ENCODE measurements at regions not wholly inside any gene's neighbourhood (a gene's known extent, or its start where the extent isn't known, plus 50 kb on each side); places are given as distances from the start of the nearest gene placed in this dataset.
A peak's percentile ranks its signal among the peaks of the same experiment; 100 is the strongest.

DNA sequence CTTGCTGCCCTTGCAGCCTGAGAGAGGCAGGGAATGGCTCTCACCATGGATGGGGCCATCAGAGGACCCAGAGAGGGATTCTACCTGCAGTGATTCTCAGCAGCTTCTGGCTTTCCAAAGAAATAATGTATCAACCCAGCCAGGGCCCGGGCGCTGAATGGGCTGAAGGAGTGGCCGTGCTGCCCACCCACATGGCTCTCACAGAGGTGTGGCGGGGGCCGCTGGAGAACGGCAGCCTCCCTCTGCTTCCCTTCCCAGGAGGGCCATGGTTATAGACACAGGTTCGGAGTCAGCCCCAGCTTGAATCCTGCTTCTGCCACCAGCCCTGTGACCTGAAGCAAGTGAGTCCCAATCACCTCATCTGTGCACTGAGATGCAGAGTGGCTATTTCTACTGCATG lies 82.7 kb downstream of the THAP12 start:
- no peak for DNase-seq

DNA sequence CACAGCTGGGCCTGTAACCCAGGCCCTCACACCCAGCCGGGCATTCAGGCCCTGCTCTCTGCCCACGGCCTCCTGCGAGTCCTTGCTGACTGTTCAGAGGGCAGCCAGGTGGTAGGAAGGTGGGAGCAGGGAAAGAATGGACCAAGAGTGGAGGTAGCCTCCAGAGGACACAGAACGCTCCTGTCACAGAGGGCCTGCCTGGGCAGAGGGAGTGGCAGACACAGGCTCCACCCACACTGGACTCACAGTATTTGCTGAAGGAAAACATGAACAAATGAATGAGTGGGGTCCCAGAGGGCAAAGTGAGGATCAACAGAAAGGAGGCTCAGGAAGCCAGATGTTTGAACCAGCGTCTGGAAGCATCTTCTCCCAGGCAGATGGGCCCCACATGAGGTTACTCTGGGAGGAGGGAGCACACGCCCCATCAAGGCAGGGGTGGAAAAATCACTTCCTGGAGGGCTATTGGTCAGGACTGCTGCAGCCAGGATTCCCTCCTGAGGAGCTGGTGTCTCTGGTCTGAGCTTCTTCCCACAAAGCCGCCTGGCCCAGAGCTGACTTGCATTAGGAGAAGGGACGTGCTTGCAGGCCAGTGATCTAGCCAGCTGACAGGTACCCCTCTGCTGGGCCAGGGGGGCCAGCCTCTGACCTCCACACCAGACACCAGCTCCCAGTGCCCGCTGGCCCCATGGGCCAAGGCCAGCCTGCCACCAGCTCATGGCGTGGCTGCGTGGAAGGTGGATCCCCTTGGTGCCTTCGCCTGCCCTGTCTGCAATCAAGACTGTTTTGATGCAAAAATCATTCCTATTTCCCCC lies 84.0 kb downstream of the THAP12 start:
- no peak for DNase-seq

GRCh38 chr11:76293189-76293631 lies 86.9 kb upstream of the WNT11 start:
- DNase-seq = no peak

DNA sequence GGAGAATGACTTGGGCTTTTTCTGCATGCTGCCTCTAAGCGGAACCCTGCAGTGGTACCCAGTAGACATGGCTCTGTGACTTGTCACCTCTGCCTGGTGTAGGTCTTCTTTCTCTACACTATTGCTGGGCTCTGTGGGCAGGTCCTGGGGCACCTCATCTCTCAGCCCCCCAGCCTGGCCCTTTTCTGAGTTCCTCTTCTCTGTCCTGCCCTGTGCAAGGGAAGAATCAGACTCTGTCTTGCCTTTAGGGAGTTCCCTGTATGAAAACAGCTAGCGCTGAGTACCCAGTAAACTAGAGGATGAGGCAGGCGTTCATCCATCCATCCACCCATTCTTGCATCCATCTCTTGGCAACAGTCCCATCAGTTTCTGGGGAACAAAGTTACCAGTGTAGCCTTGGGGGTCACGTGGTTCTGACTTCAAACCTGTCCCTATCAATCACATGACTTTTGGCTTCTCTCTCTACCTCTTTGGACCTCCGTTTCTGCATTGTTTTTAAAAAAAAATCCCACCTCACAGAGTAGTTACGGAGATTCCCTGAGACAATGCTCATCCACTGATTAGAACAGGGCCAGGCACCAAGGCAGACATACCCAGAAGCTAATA lies 86.4 kb upstream of the WNT11 start:
- no peak for DNase-seq

DNA sequence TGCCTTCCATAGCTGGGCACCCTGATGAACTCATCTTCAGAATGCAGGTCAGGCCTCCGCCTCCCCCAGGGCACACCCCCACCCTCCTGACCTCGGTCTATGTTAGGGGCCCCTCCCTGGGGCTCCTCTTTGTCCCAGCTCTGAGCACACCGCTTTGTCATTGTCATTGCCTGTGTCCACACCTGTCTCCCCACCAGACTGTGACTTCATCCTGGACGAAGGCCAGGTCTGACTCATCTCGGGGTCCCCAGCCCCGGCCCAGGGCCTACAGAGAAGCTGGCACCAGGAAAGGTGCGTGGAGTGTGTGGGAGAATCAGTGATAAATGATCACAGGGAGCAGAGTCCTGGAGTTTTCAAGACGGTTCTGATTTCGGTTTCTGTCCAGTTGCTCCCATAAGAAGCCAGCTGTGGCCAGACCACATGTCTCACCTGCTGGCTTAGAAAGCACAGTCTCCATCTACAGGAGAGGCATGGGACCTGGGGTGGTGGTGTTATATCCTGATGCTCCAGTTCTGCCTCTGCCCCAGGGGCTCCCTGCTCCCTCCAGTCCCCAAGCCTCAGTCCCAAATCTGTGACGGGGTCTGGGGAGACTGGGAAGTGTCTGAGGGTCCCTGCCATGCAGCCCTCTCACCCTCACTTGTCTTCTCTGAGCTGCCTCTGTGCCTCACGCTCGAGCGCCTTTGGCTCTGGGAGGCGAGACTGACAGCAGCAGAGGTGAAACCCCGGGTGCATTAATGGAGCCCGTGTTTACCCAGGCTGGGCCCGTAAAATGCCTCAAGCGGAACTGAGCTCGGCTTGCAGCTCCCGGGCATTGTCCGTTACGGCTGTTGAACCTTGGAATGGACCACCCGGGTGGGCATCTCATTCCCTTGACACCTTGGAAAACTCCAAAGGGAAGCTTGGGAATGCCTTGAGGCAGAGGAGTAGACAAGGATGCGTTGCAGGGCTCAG lies 85.5 kb upstream of the WNT11 start:
- peak; percentile 99 for DNase-seq

DNA sequence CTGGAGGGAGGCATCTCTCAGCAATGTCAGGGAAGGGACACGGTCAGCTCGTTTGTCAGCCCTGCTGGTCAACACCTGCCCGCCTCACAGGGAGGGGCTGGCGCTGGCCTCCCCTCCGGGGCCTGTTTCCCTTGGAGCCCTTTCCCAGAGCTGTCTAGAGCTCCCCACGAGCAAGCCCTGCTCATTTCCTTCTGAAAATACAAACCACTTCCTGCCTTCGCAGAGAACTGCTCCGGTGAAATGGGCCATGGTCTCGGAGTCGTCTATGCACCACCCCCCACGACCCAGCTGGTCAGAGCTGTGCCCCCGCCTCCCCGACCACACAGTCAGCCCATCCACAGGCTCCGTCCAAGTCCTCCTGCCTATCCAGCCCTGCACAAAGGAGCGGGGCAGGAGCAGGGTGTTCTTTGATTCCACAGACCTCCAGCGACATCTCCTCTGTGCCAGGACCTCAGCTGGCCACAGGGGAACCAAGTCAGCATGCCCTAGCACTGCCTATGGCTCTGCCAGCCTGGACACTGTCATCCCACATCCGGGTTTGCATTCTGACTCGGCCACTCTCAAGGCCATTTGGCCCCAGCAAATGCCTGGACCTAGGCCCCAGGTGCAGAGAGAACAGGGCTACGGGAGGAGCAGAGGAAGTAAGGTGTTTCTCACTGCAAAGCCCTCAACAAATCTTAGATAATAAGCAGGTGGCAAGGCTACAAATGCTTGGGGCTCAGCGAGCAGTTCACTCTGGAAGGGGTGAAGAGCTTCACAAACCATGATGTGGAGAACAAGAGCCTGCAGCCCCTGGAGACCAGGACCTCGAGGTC lies 82.1 kb upstream of the WNT11 start:
- DNase-seq = no peak

DNA sequence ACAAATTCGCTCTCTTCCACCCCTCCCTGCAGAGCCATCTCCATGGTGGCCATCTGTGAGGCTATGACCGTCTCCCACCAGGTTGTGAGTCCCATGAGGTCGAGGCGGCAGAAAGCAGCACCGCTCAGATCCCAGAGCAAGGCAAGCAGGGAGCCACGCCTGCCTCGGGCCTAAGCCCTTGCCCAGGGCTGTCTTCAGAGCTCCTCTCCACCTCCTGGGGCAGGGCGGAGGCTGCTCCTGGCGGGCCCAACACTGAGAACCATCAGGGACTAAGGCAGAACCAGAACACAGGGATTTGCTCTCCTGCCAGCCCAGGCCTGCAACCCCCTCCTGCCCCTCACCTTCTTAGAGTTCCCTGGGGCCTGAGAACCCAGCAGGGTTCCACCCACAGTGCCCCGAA lies 80.9 kb upstream of the WNT11 start:
- no peak for DNase-seq

GRCh38 chr11:76285397-76286104 lies 79.2 kb upstream of the WNT11 start:
- peak; percentile 30 for DNase-seq

DNA sequence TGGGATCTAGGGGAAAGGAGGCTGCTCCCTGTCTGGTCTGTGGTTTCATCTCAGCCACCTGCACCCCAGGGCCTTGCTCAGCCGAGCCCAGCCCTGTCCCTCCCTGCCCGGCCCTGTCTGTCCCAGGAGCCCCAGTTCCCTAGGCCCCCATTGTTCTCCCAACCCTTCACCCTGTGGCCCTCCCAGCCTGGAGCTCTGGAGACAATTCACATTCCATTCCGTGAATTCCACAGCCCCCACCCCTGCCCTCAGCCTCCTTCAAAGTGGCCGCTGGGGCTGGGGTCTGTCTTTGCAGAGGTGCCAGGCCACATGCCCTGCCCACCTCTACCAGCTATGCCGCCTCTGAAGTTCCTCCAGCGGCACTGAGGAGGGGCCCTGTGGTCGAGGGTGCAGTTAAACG lies 77.9 kb upstream of the WNT11 start:
- no peak for DNase-seq

GRCh38 chr11:76282811-76283595 lies 76.7 kb upstream of the WNT11 start:
- DNase-seq = no peak

DNA sequence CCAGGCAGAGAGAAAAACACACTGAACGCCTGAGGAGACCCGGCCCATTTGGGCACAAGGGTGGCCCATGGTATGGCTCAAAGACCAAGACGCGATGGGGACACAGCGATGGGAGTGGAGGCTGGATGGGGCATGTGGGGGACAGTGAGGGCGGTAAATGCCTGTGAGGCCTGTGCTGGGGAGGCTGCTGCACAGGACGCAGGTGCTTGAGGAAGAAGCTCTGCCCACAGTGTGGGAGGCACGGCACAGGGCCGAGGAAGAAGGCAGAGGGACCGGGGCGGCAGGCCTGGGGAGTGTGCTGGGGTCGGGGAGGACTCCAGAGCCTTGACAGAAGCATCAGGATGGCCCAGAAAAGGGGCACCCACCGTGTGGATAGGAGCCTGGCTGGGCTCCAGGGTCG lies 75.9 kb upstream of the WNT11 start:
- no peak for DNase-seq

- no peak for DNase-seq
These were observed 75.2 kb upstream of the WNT11 start for GRCh38 chr11:76281558-76281906.

DNA sequence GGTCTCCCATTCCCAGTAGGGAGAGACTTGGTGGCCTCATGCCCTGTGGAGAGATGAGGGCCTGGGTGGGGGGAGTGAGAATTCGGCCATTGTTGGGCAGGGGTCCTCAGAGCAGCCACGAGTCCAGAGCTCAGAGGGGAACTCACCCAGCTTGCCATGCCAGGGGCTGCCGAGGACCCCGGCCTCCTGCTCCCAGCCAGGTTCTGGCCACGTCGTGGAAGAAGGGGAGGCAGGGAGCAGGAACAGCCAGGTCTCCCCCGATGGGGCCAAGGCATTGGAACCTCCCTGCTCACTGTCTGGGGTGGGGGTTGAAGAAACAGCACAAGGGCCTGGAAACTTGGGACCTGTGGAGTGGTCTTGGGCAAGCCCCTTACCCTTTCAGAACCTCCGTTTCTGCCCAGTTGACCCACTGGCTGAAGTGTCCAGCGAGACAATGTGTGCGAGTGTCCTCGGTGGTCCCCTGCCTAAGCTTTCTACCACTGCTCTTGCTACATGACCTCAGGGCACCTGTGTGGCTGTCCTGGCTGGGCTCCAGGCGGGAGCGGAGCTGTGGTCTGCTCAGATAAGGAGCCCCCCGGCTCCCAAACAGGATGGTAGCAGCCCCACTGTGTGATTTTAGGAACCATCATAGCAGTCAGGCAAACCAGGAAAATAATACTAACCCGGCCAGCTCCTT lies 74.7 kb upstream of the WNT11 start:
- no peak for DNase-seq

GRCh38 chr11:76280151-76280881 lies 74.0 kb upstream of the WNT11 start:
- DNase-seq = no peak

- peak; percentile 51 for DNase-seq
These were observed 73.3 kb upstream of the WNT11 start for GRCh38 chr11:76279646-76280045.

- no peak for DNase-seq
These were observed 72.7 kb upstream of the WNT11 start for GRCh38 chr11:76279038-76279437.

DNA sequence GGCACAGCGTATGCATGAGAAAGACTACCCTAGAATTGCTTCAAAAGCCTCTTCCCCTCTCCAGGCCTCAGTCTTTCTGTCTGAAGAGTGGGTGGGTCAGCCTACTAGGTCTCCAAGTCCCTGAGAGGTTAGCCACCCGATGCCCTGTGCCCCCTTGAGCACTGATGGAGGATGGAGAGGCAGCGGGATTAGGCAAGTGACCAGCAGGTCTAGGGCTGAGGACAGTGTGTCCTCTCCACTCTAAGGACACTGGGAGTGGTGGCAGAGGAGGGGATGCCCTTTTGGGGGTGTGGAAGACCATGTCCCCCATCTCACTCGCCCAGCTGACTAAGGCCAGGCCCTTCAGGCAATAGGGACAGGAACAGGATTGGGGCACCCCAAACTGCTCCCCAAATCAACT lies 72.2 kb upstream of the WNT11 start:
- DNase-seq = no peak

DNA sequence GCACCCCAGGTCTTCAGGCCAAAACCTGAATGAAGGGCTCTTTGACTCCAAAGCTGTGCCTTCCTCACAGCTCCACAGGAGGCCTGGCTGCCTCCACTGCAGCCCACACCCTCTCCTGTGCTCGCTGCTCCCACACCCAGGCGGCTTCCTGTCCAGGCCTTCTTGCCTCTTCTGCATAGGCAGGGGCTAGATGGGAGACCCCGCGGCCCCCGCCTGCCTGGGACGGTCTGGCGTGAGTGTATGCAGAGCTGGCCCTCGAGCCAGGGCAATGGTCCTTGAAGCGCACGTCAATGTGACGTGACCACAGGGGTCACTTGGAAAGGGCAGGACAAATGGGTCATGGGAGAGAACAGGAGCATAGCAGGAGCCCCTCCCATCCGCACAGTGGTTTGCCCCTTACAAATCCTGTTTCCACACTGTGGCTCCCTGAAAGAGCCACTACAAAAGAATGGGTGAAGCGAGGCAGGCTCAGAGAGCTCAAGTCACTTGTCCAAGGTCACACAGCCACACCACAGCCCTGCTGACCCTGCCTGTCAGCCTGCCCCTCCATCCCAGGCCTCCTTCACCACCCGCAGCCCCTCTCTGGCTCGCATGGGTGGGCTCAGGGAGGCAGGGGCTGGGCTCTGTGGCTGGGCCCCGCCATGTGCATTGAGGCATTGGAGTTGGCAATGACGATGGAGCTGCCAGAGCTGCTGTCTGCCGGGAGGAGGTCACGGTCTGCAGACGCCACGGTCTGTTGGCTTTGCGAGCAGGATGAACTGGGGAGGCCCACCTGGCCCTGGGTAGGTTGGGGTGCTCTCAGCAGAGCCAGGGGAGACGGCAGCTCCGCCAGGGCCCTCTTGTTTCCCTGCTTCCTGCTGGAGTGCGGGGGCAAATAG lies 71.2 kb upstream of the WNT11 start:
- DNase-seq = peak; percentile 30

DNA sequence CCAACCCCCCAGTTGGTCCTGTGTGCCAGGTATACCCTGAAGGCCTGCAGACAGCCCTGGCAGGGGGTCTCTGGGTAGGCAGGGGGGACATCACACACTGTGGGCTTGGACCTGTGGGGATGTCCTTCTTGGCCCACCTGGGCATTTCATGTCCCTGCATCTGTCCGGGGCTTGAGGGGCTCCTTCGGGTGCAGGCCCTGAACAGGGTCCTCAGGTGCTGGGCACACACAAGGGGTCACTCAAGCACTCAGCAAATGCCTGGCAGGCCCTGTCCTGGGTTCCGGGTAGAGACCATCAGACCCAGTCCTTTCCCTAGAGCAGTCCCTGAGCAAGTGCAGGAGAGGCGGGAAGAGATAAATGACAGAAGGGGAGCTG lies 70.5 kb upstream of the WNT11 start:
- no peak for DNase-seq

All from DMS53 (cell line).